ENCODE measurements at regions not wholly inside any gene's neighbourhood (a gene's known extent, or its start where the extent isn't known, plus 50 kb on each side); places are given as distances from the start of the nearest gene placed in this dataset.

DNA sequence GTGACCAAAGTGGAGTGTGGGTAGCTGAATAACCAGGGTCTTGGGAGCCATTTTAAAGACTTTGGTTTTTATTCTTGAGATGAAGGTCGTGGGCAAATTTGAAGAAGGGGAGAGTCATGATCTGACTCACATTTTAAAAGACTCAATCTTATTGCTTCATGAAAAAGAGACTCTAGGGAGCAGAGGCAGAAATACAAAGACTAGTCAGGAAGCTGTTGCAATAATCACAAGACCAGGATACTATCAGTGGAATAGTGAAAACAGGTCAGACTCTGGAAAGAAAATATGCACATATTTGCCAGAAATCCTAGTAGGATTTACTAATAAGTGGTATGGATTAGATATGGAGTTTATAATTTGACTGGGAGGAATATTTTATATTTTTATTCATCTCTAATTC, 448.4 kb downstream of the RAPGEF2 start:
- ATAC-seq (no peak), DNase-seq (ENCODE audit: low spot score) (no peak), FAIRE-seq (no peak)
- Histone ChIP-seq H3K36me3 (replicated peaks in 1 of 2; ENCODE audit: control insufficient read depth in 1 of 2, insufficient read depth in 2 of 2, low read length in 2 of 2) (no peaks in the 10 kb centered on the region), H4K20me1 (ENCODE audit: insufficient read depth, low read length) (no peaks in the 10 kb centered on the region), H3K4me2 (ENCODE audit: low read depth, low read length) (no peak overlapping the region), H3K79me2 (ENCODE audit: insufficient read depth, low read length) (no peaks in the 10 kb centered on the region), H3K9ac (ENCODE audit: insufficient read depth, low read depth, low read length) (no peak overlapping the region), H3K27me3 (ENCODE audit: control insufficient read depth in 1 of 2, insufficient read depth in 2 of 2, low read length in 2 of 2) (no peaks in the 10 kb centered on the region), H3K27ac (ENCODE audit: extremely low read length, insufficient read depth, low read length) (no peak overlapping the region), H3K4me1 (ENCODE audit: insufficient read depth, low read length) (no peaks in the 10 kb centered on the region), H3K4me3 (replicated peaks in 1 of 3; ENCODE audit: insufficient read depth in 1 of 3, low read depth in 2 of 3, low read length in 3 of 3) (no peak overlapping the region), H3K9me3 (ENCODE audit: low read length) (no peaks in the 10 kb centered on the region), H2AFZ (ENCODE audit: low read length) (no peak overlapping the region)
- BruUV-seq (replicated peaks) = no TSS peak
- intact Hi-C loops (cut with micrococcal nuclease; ENCODE audit: unreplicated experiment) (no loop called here), in situ Hi-C loops (cut with HindIII; ENCODE audit: extremely low pct_ligation_motif_present, low pct_unique_long_range_greater_than_20kb) (no loop called here)
- ChIA-PET CTCF (ENCODE audit: low intra/inter-chr PET ratio, low total read pairs) (no interaction called here), POLR2A (no interaction called here)
- no peak for TF ChIP-seq SNAPC5 (CRISPR knock-in tag; IDR thresholded peaks at IDR 0.05; ENCODE audit: borderline replicate concordance)
- TF ChIP-seq IKZF1 (IDR thresholded peaks at IDR 0.05) = no peak
- no peak for TF ChIP-seq ZNF713 (CRISPR knock-in tag; IDR thresholded peaks at IDR 0.05)
- no peak for TF ChIP-seq PRMT3 (CRISPR knock-in tag; IDR thresholded peaks at IDR 0.05; ENCODE audit: borderline replicate concordance, low read depth)
- no peak for TF ChIP-seq ZSCAN20 (CRISPR knock-in tag; IDR thresholded peaks at IDR 0.05; ENCODE audit: borderline replicate concordance)
- no peak for TF ChIP-seq RERE (CRISPR knock-in tag; IDR thresholded peaks at IDR 0.05; ENCODE audit: low read depth)
- TF ChIP-seq JUN (CRISPR knock-in tag; IDR thresholded peaks at IDR 0.05) = no peak
- TF ChIP-seq KMT2B (CRISPR knock-in tag; IDR thresholded peaks at IDR 0.05) = no peak
- TF ChIP-seq ZBTB49 (CRISPR knock-in tag; IDR thresholded peaks at IDR 0.05; ENCODE audit: borderline replicate concordance) = no peak
- TF ChIP-seq ZNF282 (IDR thresholded peaks at IDR 0.05; ENCODE audit: partially characterized antibody) = no peak
- no peak for TF ChIP-seq ZMYM3 (CRISPR knock-in tag; IDR thresholded peaks at IDR 0.05)
- no peak for TF ChIP-seq KDM5B (CRISPR knock-in tag; IDR thresholded peaks at IDR 0.05; ENCODE audit: borderline replicate concordance)
- TF ChIP-seq ZNF224 (CRISPR knock-in tag; IDR thresholded peaks at IDR 0.05) = no peak
- WGBS (ENCODE audit: low lambda C conversion rate) = 0% methylated on average over 1 of the region's 1 CpG
